SIG-M5 treated with dmso at 0.1 percent for 504 hours (cell line): ENCODE measurements at regions not wholly inside any gene's neighbourhood (a gene's known extent, or its start where the extent isn't known, plus 50 kb on each side); places are given as distances from the start of the nearest gene placed in this dataset.
"Not testable (repeated sequence)": the region's sequence is repeated elsewhere in the genome, so short reads cannot be mapped to it uniquely, and the experiment has no call there.

ENCODE experiments used
- DNase-seq: peaks from one replicate; lab custom pipeline; 2025; ENCODE audit not compliant: unreplicated experiment; lab: John Stamatoyannopoulos, UW

DNA sequence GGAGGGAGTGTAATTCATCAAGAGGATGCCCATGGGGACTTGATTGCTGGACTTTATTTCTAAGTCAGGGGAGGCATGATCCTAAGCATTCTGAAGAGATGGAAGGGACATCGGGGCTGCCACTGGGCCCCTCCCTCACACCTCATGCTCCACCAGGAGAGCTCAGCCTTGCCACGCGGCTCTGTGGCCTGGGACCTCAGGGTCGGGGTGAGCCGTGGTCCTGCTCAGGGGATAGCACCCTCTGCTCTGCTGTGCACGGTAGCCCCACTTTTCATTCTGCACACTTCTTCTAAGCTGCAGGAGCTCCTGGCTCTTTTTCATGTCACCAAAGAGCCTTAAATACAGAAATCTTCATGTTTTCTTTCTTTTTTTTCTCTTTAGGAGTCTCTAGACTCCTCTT, 75.5 kb upstream of the DPP6 start:
- not testable (repeated sequence) for DNase-seq

- not testable (repeated sequence) for DNase-seq
Observed at GRCh38 chr7:153983186-153983585, 69.0 kb upstream of the DPP6 start.

DNA sequence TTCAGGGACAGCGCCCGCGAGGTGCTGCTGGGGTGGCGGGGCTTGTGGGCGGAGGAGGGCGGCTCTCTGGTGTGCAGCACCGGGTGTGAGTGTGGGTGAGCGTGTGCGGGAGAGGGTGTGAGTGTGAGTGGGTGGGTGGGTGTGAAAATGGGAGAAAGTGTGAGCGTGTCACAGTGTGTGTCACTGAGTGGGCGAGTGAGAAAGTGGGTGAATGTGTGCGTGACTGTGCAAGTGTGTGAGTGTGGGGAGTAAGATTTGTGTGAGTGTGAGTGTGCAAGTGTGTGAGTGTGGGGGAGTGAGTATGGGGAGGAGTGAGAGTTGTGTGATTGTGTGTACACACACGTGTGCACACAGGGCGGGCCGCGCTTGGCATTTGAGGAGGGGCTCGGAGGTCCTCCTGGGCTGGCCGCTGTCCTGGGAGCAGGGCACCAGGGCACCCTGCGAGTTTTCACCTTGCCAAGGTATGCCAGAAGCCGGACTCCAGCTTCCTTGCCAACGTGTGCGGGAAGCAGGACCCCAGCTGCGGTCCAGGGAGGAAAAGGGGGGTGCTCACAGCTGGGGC, 63.1 kb upstream of the DPP6 start:
- DNase-seq = not testable (repeated sequence)

DNA sequence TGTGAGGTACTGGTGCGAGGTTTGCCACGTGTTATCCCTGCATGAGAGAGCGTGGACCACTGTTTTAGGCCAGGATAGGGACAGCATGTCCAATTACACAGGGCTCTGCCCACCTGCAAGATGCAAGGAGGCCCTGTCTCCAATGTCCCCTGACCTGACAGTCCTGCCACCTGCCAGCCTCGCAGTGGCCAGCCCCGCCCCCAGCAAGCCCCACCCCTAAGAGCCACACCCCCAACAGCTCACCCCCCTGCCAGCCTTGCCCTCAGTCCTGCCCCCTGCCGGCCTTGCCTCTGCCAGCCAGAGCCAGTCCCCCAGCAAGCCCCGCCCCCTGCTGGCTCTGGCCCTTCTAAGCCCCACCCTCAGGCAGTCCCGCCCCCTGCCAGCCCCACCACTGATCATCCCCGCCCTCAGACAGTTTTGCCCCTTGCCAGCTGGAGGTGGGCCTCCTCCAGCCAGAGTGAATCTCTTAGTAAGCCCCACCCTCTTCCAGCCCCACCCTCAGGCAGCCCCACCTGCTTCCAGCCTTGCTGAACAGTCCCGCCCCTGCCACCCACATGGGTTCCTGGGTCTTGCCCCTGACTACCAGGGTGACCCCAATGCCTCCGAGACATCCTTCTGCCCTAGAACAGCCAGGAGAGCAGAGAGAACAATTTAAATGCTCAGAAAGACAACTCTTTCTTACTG, 62.3 kb upstream of the DPP6 start:
- not testable (repeated sequence) for DNase-seq

DNA sequence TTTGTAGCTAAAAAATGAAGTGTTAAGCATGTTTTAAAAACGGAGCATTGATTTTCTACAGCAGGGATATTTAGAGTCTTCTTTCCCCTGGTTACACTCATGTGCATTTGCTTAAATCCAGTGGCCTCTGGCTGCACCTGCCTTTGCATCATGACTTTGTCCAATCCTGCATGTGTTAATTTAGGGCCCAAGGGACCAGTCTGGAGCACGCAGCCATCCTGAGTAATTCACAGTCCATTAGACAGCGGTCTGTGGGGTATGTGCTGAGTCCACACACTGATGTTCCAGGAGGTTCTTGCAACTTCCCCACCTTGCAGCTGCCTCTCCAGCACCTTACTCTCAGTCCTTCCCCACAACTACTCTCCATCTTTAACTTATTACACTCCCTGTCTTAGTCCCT, 60.7 kb upstream of the DPP6 start:
- DNase-seq = not testable (repeated sequence)

GRCh38 chr7:153993402-153993801, 58.8 kb upstream of the DPP6 start:
- DNase-seq = not testable (repeated sequence)

DNA sequence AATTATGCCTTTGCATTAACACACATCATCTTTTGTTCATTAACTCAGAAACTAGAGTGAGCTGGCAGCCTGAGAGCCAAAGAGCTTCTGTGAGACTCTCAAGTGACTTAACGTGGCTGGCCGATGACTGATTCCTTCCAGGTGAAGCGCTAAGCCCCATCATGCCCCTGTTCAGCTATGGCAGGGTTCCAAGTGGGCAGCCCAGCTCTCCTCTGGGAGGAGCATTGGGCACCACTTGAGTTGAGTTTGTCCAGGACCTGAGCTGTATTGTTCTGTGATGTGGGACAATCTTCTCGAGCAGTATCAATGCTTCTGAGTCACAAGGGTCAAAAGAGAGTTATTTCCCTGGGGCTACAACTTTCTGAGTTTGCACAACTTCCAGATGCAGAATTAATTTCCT, 53.3 kb upstream of the DPP6 start:
- DNase-seq = not testable (repeated sequence)
